Left ventricle myocardium superior (tissue), 1 donor: ENCODE measurements at regions not wholly inside any gene's neighbourhood (a gene's known extent, or its start where the extent isn't known, plus 50 kb on each side); places are given as distances from the start of the nearest gene placed in this dataset.
"Not testable (repeated sequence)": the region's sequence is repeated elsewhere in the genome, so short reads cannot be mapped to it uniquely, and the experiment has no call there.

Experiments
- ATAC-seq: fragments of 200-7000 bp; cut with Tn5 transposase; one replicate; pipeline ENCODE4 v1.9.1; 2020; ENCODE audit warnings: mild to moderate bottlenecking, moderate library complexity
- DNase-seq: peaks from one replicate; pipeline ENCODE4 v3.0.0-alpha.2; 2020
- intact Hi-C: fragments of 100-400 bp; cut with micrococcal nuclease; formaldehyde crosslinking; loops from one replicate; pipeline ENCODE4 v1.11.0; 2022
- donor health status: DM: no; HTN: yes; CAD: no; lungs with severe emphysema.

GRCh38 chr1:199792874-199793273 is 234.6 kb upstream of the NR5A2 start:
- no peak for ATAC-seq
- intact Hi-C loops: no loop called here
- DNase-seq: no peak

GRCh38 chr1:199794105-199794863 is 233.2 kb upstream of the NR5A2 start:
- intact Hi-C loops: no loop called here
- ATAC-seq: no peak
- DNase-seq: no peak

GRCh38 chr1:199799116-199799515 is 228.4 kb upstream of the NR5A2 start:
- intact Hi-C loops: no loop called here
- ATAC-seq: no peak
- no peak for DNase-seq

GRCh38 chr1:199804526-199804925 is 223.0 kb upstream of the NR5A2 start:
- intact Hi-C loops: no loop called here
- ATAC-seq (no peak), DNase-seq (no peak)

- DNase-seq: no peak
- no peak for ATAC-seq
- intact Hi-C loops: no loop called here
These were observed 219.2 kb upstream of the NR5A2 start for GRCh38 chr1:199808110-199808870.

- intact Hi-C loops: no loop called here
- no peak for ATAC-seq
- no peak for DNase-seq
These were observed 218.2 kb upstream of the NR5A2 start for GRCh38 chr1:199809311-199809710.

GRCh38 chr1:199811163-199811562 is 216.3 kb upstream of the NR5A2 start:
- DNase-seq: no peak
- ATAC-seq: no peak
- intact Hi-C loops: no loop called here

- intact Hi-C loops: no loop called here
- ATAC-seq (no peak), DNase-seq (no peak)
These were observed 214.3 kb upstream of the NR5A2 start for GRCh38 chr1:199813198-199813597.

- intact Hi-C loops: no loop called here
- no peak for ATAC-seq
- DNase-seq: no peak
These were observed 211.6 kb upstream of the NR5A2 start for GRCh38 chr1:199815947-199816346.

GRCh38 chr1:199817266-199817665 is 210.2 kb upstream of the NR5A2 start:
- DNase-seq (no peak), ATAC-seq (no peak)
- intact Hi-C loops: no loop called here

GRCh38 chr1:199821029-199821779 is 206.3 kb upstream of the NR5A2 start:
- no peak for ATAC-seq
- DNase-seq: no peak
- intact Hi-C loops: no loop called here

GRCh38 chr1:199832451-199832850 is 195.1 kb upstream of the NR5A2 start:
- ATAC-seq: no peak
- DNase-seq: no peak
- intact Hi-C loops: no loop called here

- intact Hi-C loops: no loop called here
- ATAC-seq: no peak
- no peak for DNase-seq
These were observed 192.8 kb upstream of the NR5A2 start for GRCh38 chr1:199834711-199835110.

- DNase-seq (no peak), ATAC-seq (no peak)
- intact Hi-C loops: no loop called here
These were observed 191.1 kb upstream of the NR5A2 start for GRCh38 chr1:199836430-199836829.

GRCh38 chr1:199837321-199837720 is 190.2 kb upstream of the NR5A2 start:
- ATAC-seq (no peak), DNase-seq (no peak)
- intact Hi-C loops: no loop called here

- ATAC-seq, DNase-seq, intact Hi-C loops: not testable (repeated sequence)
These were observed 187.9 kb upstream of the NR5A2 start for GRCh38 chr1:199839608-199840007.

GRCh38 chr1:199843096-199843495 is 184.4 kb upstream of the NR5A2 start:
- DNase-seq, ATAC-seq, intact Hi-C loops: not testable (repeated sequence)

GRCh38 chr1:199843861-199844260 is 183.6 kb upstream of the NR5A2 start:
- intact Hi-C loops: no loop called here
- ATAC-seq (no peak), DNase-seq (no peak)

- intact Hi-C loops: no loop called here
- ATAC-seq (no peak), DNase-seq (no peak)
These were observed 180.5 kb upstream of the NR5A2 start for GRCh38 chr1:199847021-199847420.
